H9 (cell line): ENCODE measurements at regions not wholly inside any gene's neighbourhood (a gene's known extent, or its start where the extent isn't known, plus 50 kb on each side); places are given as distances from the start of the nearest gene placed in this dataset.

Source experiments
- DNase-seq: peaks from one replicate; pipeline ENCODE4 v3.0.0-alpha.2; 2017
- H2AFZ ChIP-seq: one replicate; pipeline ENCODE4 v1.6.1; 2013; ENCODE audit warnings: mild to moderate bottlenecking, low read length, control low read depth, moderate library complexity
- H2AK5ac ChIP-seq: 2 replicates; pipeline ENCODE4 v1.6.1; 2013; ENCODE audit warnings: low read length, control low read depth, mixed read lengths; ENCODE audit not compliant: insufficient read length
- H2BK120ac ChIP-seq: one replicate; pipeline ENCODE4 v1.6.1; 2013; ENCODE audit warnings: low read depth, mild to moderate bottlenecking, low read length, control low read depth, inconsistent platforms; ENCODE audit not compliant: poor library complexity, severe bottlenecking
- H2BK12ac ChIP-seq: 2 replicates; pipeline ENCODE4 v1.6.1; 2013; ENCODE audit warnings: low read length, control low read depth, mixed read lengths, low read depth; ENCODE audit not compliant: insufficient read length
- H2BK15ac ChIP-seq: 2 replicates; pipeline ENCODE4 v1.6.1; 2013; ENCODE audit warnings: low read depth, low read length, control low read depth
- H2BK20ac ChIP-seq: one replicate; pipeline ENCODE4 v1.6.1; 2013; ENCODE audit warnings: low read depth, mild to moderate bottlenecking, low read length, control low read depth, inconsistent platforms; ENCODE audit not compliant: poor library complexity, severe bottlenecking
- H2BK5ac ChIP-seq: 2 replicates; pipeline ENCODE4 v1.6.1; 2013; ENCODE audit warnings: low read length, control low read depth, mixed read lengths; ENCODE audit not compliant: insufficient read length
- H3K14ac ChIP-seq: 2 replicates; pipeline ENCODE4 v1.6.1; 2013; ENCODE audit warnings: low read length, control low read depth; ENCODE audit not compliant: insufficient read depth
- H3K18ac ChIP-seq: 2 replicates; pipeline ENCODE4 v1.6.1; 2013; ENCODE audit warnings: low read depth, mild to moderate bottlenecking, mixed read lengths, low read length, control low read depth; ENCODE audit not compliant: insufficient read length
- H3K23ac ChIP-seq: 2 replicates; pipeline ENCODE4 v1.6.1; 2013; ENCODE audit warnings: low read length, control low read depth, mixed read lengths, low read depth; ENCODE audit not compliant: insufficient read length
- H3K23me2 ChIP-seq: 2 replicates; pipeline ENCODE4 v1.6.1; 2013; ENCODE audit warnings: low read depth, mild to moderate bottlenecking, mixed read lengths, low read length, control low read depth; ENCODE audit not compliant: insufficient read length, poor library complexity, severe bottlenecking
- H3K27ac ChIP-seq: 2 replicates; pipeline ENCODE4 v1.5.1; 2013; ENCODE audit warnings: low read length, control low read depth, mixed read lengths, low read depth; ENCODE audit not compliant: insufficient read length
- H3K27me3 ChIP-seq: 2 replicates; pipeline ENCODE4 v1.6.1; 2013; ENCODE audit warnings: low read length, control low read depth, inconsistent platforms; ENCODE audit not compliant: insufficient read depth
- H3K4ac ChIP-seq: 2 replicates; pipeline ENCODE4 v1.6.1; 2013; ENCODE audit warnings: low read depth, mild to moderate bottlenecking, control low read depth, inconsistent platforms, low read length, moderate library complexity
- H3K4me1 ChIP-seq: 2 replicates; pipeline ENCODE4 v1.6.1; 2013; ENCODE audit warnings: low read length, control low read depth, inconsistent platforms; ENCODE audit not compliant: insufficient read depth
- H3K4me2 ChIP-seq: 2 replicates; pipeline ENCODE4 v1.6.1; 2013; ENCODE audit warnings: low read length, control low read depth, mixed read lengths; ENCODE audit not compliant: insufficient read length, insufficient read depth
- H3K56ac ChIP-seq: 2 replicates; pipeline ENCODE4 v1.6.1; 2013; ENCODE audit warnings: low read depth, mild to moderate bottlenecking, mixed read lengths, low read length, control low read depth; ENCODE audit not compliant: insufficient read length
- H3K79me1 ChIP-seq: 2 replicates; pipeline ENCODE4 v1.6.1; 2013; ENCODE audit warnings: low read depth, mild to moderate bottlenecking, moderate library complexity, low read length, control low read depth, inconsistent platforms; ENCODE audit not compliant: insufficient read depth, poor library complexity, severe bottlenecking
- H3K79me2 ChIP-seq: 2 replicates; pipeline ENCODE4 v1.6.1; 2013; ENCODE audit warnings: low read length, control low read depth, inconsistent platforms; ENCODE audit not compliant: insufficient read depth
- H3K9ac ChIP-seq: 2 replicates; pipeline ENCODE4 v1.6.1; 2013; ENCODE audit warnings: low read length, control low read depth, mixed read lengths; ENCODE audit not compliant: insufficient read length; ENCODE audit errors: extremely low read depth
- H3K9me3 ChIP-seq: one replicate; pipeline ENCODE4 v1.6.1; 2013; ENCODE audit warnings: low read depth, low read length, inconsistent platforms; ENCODE audit not compliant: control insufficient read depth
- H3T11ph ChIP-seq: one replicate; pipeline ENCODE4 v1.6.1; 2013; ENCODE audit warnings: mild to moderate bottlenecking, low read length, control low read depth, inconsistent platforms
- H4K20me1 ChIP-seq: one replicate; pipeline ENCODE4 v1.6.1; 2013; ENCODE audit not compliant: control insufficient read depth, insufficient read length, insufficient read depth
- H4K5ac ChIP-seq: 2 replicates; pipeline ENCODE4 v1.6.1; 2013; ENCODE audit warnings: low read depth, mild to moderate bottlenecking, mixed read lengths, low read length, control low read depth; ENCODE audit not compliant: insufficient read length
- H4K8ac ChIP-seq: replicated peaks from 2 replicates; pipeline ENCODE4 v1.6.1; 2013; ENCODE audit warnings: low read length, control low read depth, mixed read lengths, low read depth; ENCODE audit not compliant: insufficient read length
- H4K91ac ChIP-seq: 2 replicates; pipeline ENCODE4 v1.6.1; 2013; ENCODE audit warnings: low read depth, mild to moderate bottlenecking, moderate library complexity, mixed read lengths, low read length, control low read depth; ENCODE audit not compliant: insufficient read length
- H3K27ac Mint-ChIP-seq, 3 experiments: 2 replicates in 2 of 3; 3 replicates in 1 of 3; pipeline ENCODE4 v1.8.0; 2020 to 2021; ENCODE audit warnings: mixed read lengths in 3 of 3, mild to moderate bottlenecking in 1 of 3, moderate library complexity in 1 of 3
- H3K27me3 Mint-ChIP-seq: 2 replicates; pipeline ENCODE4 v1.8.0; 2021; ENCODE audit warnings: low read depth, mild to moderate bottlenecking, moderate library complexity, mixed read lengths
- H3K36me3 Mint-ChIP-seq, 3 experiments: 2 replicates in 2 of 3; 3 replicates in 1 of 3; pipeline ENCODE4 v1.8.0; 2020 to 2021; ENCODE audit warnings: low read depth in 3 of 3, mixed read lengths in 3 of 3; ENCODE audit not compliant: insufficient read depth in 1 of 3
- H3K4me1 Mint-ChIP-seq, 2 experiments: 2 replicates each; pipeline ENCODE4 v1.8.0; 2020; ENCODE audit warnings: mixed read lengths in 2 of 2
- H3K4me3 Mint-ChIP-seq, 2 experiments: 2 replicates in 1 of 2; 3 replicates in 1 of 2; pipeline ENCODE4 v1.8.0; 2020 to 2021; ENCODE audit warnings: mild to moderate bottlenecking in 2 of 2, mixed read lengths in 2 of 2, moderate library complexity in 1 of 2
- H3K9me3 Mint-ChIP-seq, 2 experiments: 2 replicates in 1 of 2; 3 replicates in 1 of 2; pipeline ENCODE4 v1.8.0; 2020; ENCODE audit warnings: mild to moderate bottlenecking in 2 of 2, mixed read lengths in 2 of 2, moderate library complexity in 1 of 2
- CTCF ChIP-seq: fragments of 200-600 bp; sonication (generic); conservative IDR thresholded peaks from 3 replicates; pipeline ENCODE4 v1.8.0; 2021; ENCODE audit warnings: antibody characterized with exemption, mild to moderate bottlenecking
- WGBS: extraction: QIAGEN DNeasy Blood & Tissue Kit; methylation state at CpG from one replicate; pipeline ENCODE4 v1.1.7; 2013; ENCODE audit warnings: missing lambda C conversion rate, low lambda C conversion rate, mixed read lengths; ENCODE audit not compliant: insufficient read length; ENCODE audit errors: extremely low coverage; 5-methylcytosine and 5-hydroxymethylcytosine counted together

- 0 out of 2 replicates have a peak, but pooled peaks cover 4% of the 10 kb centered on the region for H3K4me1 ChIP-seq
- H3K23me2 ChIP-seq = no peaks in the 10 kb centered on the region
- H3K27ac ChIP-seq = no peak overlapping the region
- no peak overlapping the region for H3K23ac ChIP-seq
- no peak overlapping the region for H3K56ac ChIP-seq
- H3K79me1 ChIP-seq = no peaks in the 10 kb centered on the region
- H2BK20ac ChIP-seq = no peak overlapping the region
- H3K14ac ChIP-seq = no peak overlapping the region
- H3K4me1 Mint-ChIP-seq = peaks cover 4 to 5% of the 10 kb centered on the region in 2 experiments; a peak in 3 of 4 replicates
- H3K79me2 ChIP-seq = no peaks in the 10 kb centered on the region
- no peaks in the 10 kb centered on the region for H3K9me3 Mint-ChIP-seq
- H4K5ac ChIP-seq = no peak overlapping the region
- no peak for TF ChIP-seq CTCF
- H2BK15ac ChIP-seq = no peak overlapping the region
- H4K20me1 ChIP-seq = no peaks in the 10 kb centered on the region
- no peak overlapping the region for H3K18ac ChIP-seq
- no peak overlapping the region for H2BK12ac ChIP-seq
- no peak overlapping the region for H3K4ac ChIP-seq
- no CpG with 5 or more reads among the region's 1 CpG for WGBS
- no peak overlapping the region for H3K4me3 Mint-ChIP-seq
- no peak overlapping the region for H4K8ac ChIP-seq
- no peaks in the 10 kb centered on the region for H3K27me3 ChIP-seq
- H3K9ac ChIP-seq = no peak overlapping the region
- DNase-seq = no peak
- no peak overlapping the region for H4K91ac ChIP-seq
- no peak overlapping the region for H2BK5ac ChIP-seq
- H2AFZ ChIP-seq = no peak overlapping the region
- H3K9me3 ChIP-seq = no peaks in the 10 kb centered on the region
- no peak overlapping the region for H2BK120ac ChIP-seq
- H3K27me3 Mint-ChIP-seq = no peaks in the 10 kb centered on the region
- no peak overlapping the region for H2AK5ac ChIP-seq
- H3T11ph ChIP-seq = no peak overlapping the region
- H3K4me2 ChIP-seq = no peak overlapping the region
- no peaks in the 10 kb centered on the region for H3K36me3 Mint-ChIP-seq
- H3K27ac Mint-ChIP-seq = 0 out of 7 replicates have a peak overlapping the region, but pooled peaks of 1 of the 3 experiments have one; percentile 20
Observed at GRCh38 chr6:93894521-93894920, 475.2 kb upstream of the EPHA7 start.
